ENCODE measurements at regions not wholly inside any gene's neighbourhood (a gene's known extent, or its start where the extent isn't known, plus 50 kb on each side); places are given as distances from the start of the nearest gene placed in this dataset.

DNA sequence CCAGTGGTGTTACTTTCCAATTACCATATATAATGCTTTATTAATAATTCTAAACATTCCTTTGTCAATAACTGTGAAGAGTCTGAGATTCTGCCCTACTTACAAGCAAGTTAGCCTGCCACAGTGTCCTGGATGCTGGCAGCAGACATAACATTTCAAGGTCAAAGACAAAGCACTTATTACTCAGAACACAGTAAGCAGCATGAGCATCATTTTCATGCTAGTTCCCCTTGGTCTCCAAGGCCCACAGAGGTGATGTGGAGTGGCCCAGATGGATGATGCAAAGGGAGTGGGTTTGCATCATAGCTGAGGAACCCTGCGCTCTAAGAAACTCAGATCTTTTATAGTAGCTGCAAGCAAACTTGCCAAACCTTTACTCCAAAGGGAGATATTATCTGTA is 349.7 kb downstream of the ZEB2 start:
- H3K4me1 ChIP-seq (ENCODE audit: control insufficient read depth in 2 of 2, insufficient read depth in 2 of 2, low read length in 2 of 2), result no peaks in the 10 kb centered on the region
- no peak overlapping the region for H2AFZ ChIP-seq (ENCODE audit: insufficient read depth, low read depth, low read length, poor library complexity, severe bottlenecking)
- no peaks in the 10 kb centered on the region for H4K20me1 ChIP-seq (ENCODE audit: control insufficient read depth, insufficient read depth, low read length, poor library complexity, severe bottlenecking)
- H3K27me3 ChIP-seq (replicated peaks in 1 of 4; ENCODE audit: control extremely low read depth in 1 of 4, control insufficient read depth in 3 of 4, insufficient read depth in 4 of 4, low read length in 3 of 4), result no peaks in the 10 kb centered on the region
- intact Hi-C loops (cut with micrococcal nuclease), result no loop called here
- H3K9ac ChIP-seq (ENCODE audit: low read length), result no peak overlapping the region
- H3K4me3 ChIP-seq (ENCODE audit: control extremely low read depth in 1 of 5, extremely low read depth in 1 of 5, insufficient read depth in 1 of 5, low read depth in 2 of 5, low read length in 4 of 5), result no peak overlapping the region
- ATAC-seq (ENCODE audit: low read depth) (no peak), DNase-seq (no peak)
- peaks cover 0 to 2% (median 0%) of the 10 kb centered on the region in 3 donors for H3K9me3 ChIP-seq (ENCODE audit: control extremely low read depth in 1 of 3, control insufficient read depth in 2 of 3, insufficient read depth in 1 of 3, low read length in 2 of 3)
- Mint-ChIP-seq H3K4me3 (no peak overlapping the region), H3K27me3 (no peaks in the 10 kb centered on the region), H3K9me3 (ENCODE audit: insufficient read depth) (peaks cover 2% of the 10 kb centered on the region), H3K27ac (no peak overlapping the region), H3K4me1 (no peaks in the 10 kb centered on the region)
- peaks cover 0 to 1% of the 10 kb centered on the region in 2 experiments for H3K36me3 ChIP-seq (replicated peaks in 1 of 2; ENCODE audit: control extremely low read depth in 1 of 2, control insufficient read depth in 1 of 2, extremely low read depth in 1 of 2, insufficient read depth in 2 of 2, low read length in 1 of 2)
- no peak overlapping the region for H3K27ac ChIP-seq (ENCODE audit: low read length in 2 of 2)
- H3K79me2 ChIP-seq (ENCODE audit: control insufficient read depth, insufficient read depth, low read length), result no peaks in the 10 kb centered on the region
- TF ChIP-seq EZH2 (IDR thresholded peaks at IDR 0.05; ENCODE audit: borderline replicate concordance, insufficient read depth, low read depth, low read length, poor library complexity, severe bottlenecking) (no peak), CTCF (IDR thresholded peaks at IDR 0.05) (no peak)
- CTCF ChIA-PET, result no interaction called here
- POLR2A ChIA-PET, result no interaction called here
- H3K4me2 ChIP-seq (replicated peaks; ENCODE audit: low read depth, low read length, poor library complexity, severe bottlenecking), result no peak overlapping the region
- WGBS (ENCODE audit: insufficient coverage), result no CpG with 5 or more reads among the region's 1 CpG

- intact Hi-C loops (cut with micrococcal nuclease), result no loop called here
- Histone ChIP-seq H3K4me1 (ENCODE audit: control insufficient read depth in 2 of 2, insufficient read depth in 2 of 2, low read length in 2 of 2) (no peaks in the 10 kb centered on the region), H3K27ac (ENCODE audit: low read length in 2 of 2) (no peak overlapping the region), H3K27me3 (replicated peaks in 1 of 4; ENCODE audit: control extremely low read depth in 1 of 4, control insufficient read depth in 3 of 4, insufficient read depth in 4 of 4, low read length in 3 of 4) (no peaks in the 10 kb centered on the region), H3K36me3 (replicated peaks in 1 of 2; ENCODE audit: control extremely low read depth in 1 of 2, control insufficient read depth in 1 of 2, extremely low read depth in 1 of 2, insufficient read depth in 2 of 2, low read length in 1 of 2) (no peaks in the 10 kb centered on the region), H4K20me1 (ENCODE audit: control insufficient read depth, insufficient read depth, low read length, poor library complexity, severe bottlenecking) (no peaks in the 10 kb centered on the region), H3K4me3 (ENCODE audit: control extremely low read depth in 1 of 5, extremely low read depth in 1 of 5, insufficient read depth in 1 of 5, low read depth in 2 of 5, low read length in 4 of 5) (no peak overlapping the region), H3K79me2 (ENCODE audit: control insufficient read depth, insufficient read depth, low read length) (no peaks in the 10 kb centered on the region), H3K9ac (ENCODE audit: low read length) (no peak overlapping the region), H3K4me2 (replicated peaks; ENCODE audit: low read depth, low read length, poor library complexity, severe bottlenecking) (no peak overlapping the region), H2AFZ (ENCODE audit: insufficient read depth, low read depth, low read length, poor library complexity, severe bottlenecking) (no peak overlapping the region), H3K9me3 (ENCODE audit: control extremely low read depth in 1 of 3, control insufficient read depth in 2 of 3, insufficient read depth in 1 of 3, low read length in 2 of 3) (no peaks in the 10 kb centered on the region)
- DNase-seq (no peak), ATAC-seq (ENCODE audit: low read depth) (no peak)
- Mint-ChIP-seq H3K27ac (no peak overlapping the region), H3K4me1 (peaks cover 4% of the 10 kb centered on the region), H3K27me3 (no peaks in the 10 kb centered on the region), H3K9me3 (ENCODE audit: insufficient read depth) (no peaks in the 10 kb centered on the region), H3K4me3 (no peak overlapping the region)
- TF ChIP-seq CTCF (IDR thresholded peaks at IDR 0.05) (no peak), EZH2 (IDR thresholded peaks at IDR 0.05; ENCODE audit: borderline replicate concordance, insufficient read depth, low read depth, low read length, poor library complexity, severe bottlenecking) (no peak)
- CTCF ChIA-PET, result interaction anchor here (0.7 kb wide), 1 partner anchor 1296 kb away, joined by 3 read pairs; no protein-coding TSS in a partner anchor
- POLR2A ChIA-PET, result no interaction called here
These were observed 353.2 kb downstream of the ZEB2 start for GRCh38 chr2:144166743-144167142.
